ENCODE measurements at regions not wholly inside any gene's neighbourhood (a gene's known extent, or its start where the extent isn't known, plus 50 kb on each side); places are given as distances from the start of the nearest gene placed in this dataset.

DNA sequence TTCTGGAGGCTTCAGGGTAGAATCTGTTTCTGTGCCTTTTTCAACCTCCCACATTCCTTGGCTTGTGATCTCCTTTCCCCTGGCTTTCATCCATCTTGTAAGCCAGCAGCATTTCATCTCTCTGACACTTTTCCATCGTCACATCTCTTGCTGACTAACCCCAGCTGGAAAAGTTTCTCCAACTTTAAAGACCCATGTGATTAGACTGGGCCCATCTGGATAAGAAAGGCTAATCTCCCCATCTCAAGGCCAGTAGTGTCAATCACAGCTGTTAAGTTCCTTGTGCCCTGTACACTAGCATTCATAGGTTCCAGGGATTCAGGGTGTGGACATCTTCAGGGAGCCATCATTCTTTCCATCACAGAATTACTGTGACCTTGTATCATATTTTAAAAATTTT, 452.1 kb downstream of the TTLL7 start:
- TF ChIP-seq POLR2A (IDR thresholded peaks at IDR 0.05), result no peak
- TF ChIP-seq, protein P1, sequence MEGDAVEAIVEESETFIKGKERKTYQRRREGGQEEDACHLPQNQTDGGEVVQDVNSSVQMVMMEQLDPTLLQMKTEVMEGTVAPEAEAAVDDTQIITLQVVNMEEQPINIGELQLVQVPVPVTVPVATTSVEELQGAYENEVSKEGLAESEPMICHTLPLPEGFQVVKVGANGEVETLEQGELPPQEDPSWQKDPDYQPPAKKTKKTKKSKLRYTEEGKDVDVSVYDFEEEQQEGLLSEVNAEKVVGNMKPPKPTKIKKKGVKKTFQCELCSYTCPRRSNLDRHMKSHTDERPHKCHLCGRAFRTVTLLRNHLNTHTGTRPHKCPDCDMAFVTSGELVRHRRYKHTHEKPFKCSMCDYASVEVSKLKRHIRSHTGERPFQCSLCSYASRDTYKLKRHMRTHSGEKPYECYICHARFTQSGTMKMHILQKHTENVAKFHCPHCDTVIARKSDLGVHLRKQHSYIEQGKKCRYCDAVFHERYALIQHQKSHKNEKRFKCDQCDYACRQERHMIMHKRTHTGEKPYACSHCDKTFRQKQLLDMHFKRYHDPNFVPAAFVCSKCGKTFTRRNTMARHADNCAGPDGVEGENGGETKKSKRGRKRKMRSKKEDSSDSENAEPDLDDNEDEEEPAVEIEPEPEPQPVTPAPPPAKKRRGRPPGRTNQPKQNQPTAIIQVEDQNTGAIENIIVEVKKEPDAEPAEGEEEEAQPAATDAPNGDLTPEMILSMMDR (IDR thresholded peaks at IDR 0.05), result no peak

Data from uterus (tissue), 2 donors.